ENCODE measurements at regions not wholly inside any gene's neighbourhood (a gene's known extent, or its start where the extent isn't known, plus 50 kb on each side); places are given as distances from the start of the nearest gene placed in this dataset.
"Not testable (repeated sequence)": the region's sequence is repeated elsewhere in the genome, so short reads cannot be mapped to it uniquely, and the experiment has no call there.

- H3K9me3 Mint-ChIP-seq, result peaks cover 3% of the 10 kb centered on the region
- no peaks in the 10 kb centered on the region for H3K4me1 Mint-ChIP-seq
- no peak for ATAC-seq
- no peak overlapping the region for H3K4me3 Mint-ChIP-seq
- H3K27ac Mint-ChIP-seq, result no peak overlapping the region
- no peak for DNase-seq (ENCODE audit: low spot score in 2 of 2)
- H3K36me3 Mint-ChIP-seq, result no peaks in the 10 kb centered on the region
Measured at GRCh38 chr3:191624299-191624698, 163.3 kb downstream of the PYDC2 start.

GRCh38 chr3:191627064-191627463, 166.1 kb downstream of the PYDC2 start:
- H3K36me3 Mint-ChIP-seq, result no peaks in the 10 kb centered on the region
- H3K27ac Mint-ChIP-seq, result no peak overlapping the region
- ATAC-seq (no peak), DNase-seq (ENCODE audit: low spot score in 2 of 2) (no peak)
- no peak overlapping the region for H3K4me3 Mint-ChIP-seq
- H3K9me3 Mint-ChIP-seq, result peaks cover 3% of the 10 kb centered on the region
- H3K4me1 Mint-ChIP-seq, result no peaks in the 10 kb centered on the region

- H3K4me1 Mint-ChIP-seq, result no peaks in the 10 kb centered on the region
- peaks cover 3% of the 10 kb centered on the region for H3K9me3 Mint-ChIP-seq
- H3K4me3 Mint-ChIP-seq, result no peak overlapping the region
- ATAC-seq, result no peak
- no peak overlapping the region for H3K27ac Mint-ChIP-seq
- DNase-seq (ENCODE audit: low spot score in 2 of 2), result no peak
- H3K36me3 Mint-ChIP-seq, result no peaks in the 10 kb centered on the region
Measured at GRCh38 chr3:191628571-191628970, 167.6 kb downstream of the PYDC2 start.

GRCh38 chr3:191631496-191631895, 170.5 kb downstream of the PYDC2 start:
- ATAC-seq, result no peak
- H3K36me3 Mint-ChIP-seq, result no peaks in the 10 kb centered on the region

GRCh38 chr3:191634902-191635301, 173.9 kb downstream of the PYDC2 start:
- DNase-seq (ENCODE audit: low spot score in 2 of 2) (no peak), ATAC-seq (no peak)
- no peak overlapping the region for H3K4me3 Mint-ChIP-seq
- peaks cover 7% of the 10 kb centered on the region for H3K9me3 Mint-ChIP-seq
- no peaks in the 10 kb centered on the region for H3K4me1 Mint-ChIP-seq
- H3K36me3 Mint-ChIP-seq, result no peaks in the 10 kb centered on the region
- H3K27ac Mint-ChIP-seq, result no peak overlapping the region

More at GRCh38 chr3:191631496-191631895, 170.5 kb downstream of the PYDC2 start:
- Mint-ChIP-seq H3K4me3 (no peak overlapping the region), H3K27ac (no peak overlapping the region), H3K9me3 (peaks cover 3% of the 10 kb centered on the region), H3K4me1 (no peaks in the 10 kb centered on the region)
- DNase-seq (ENCODE audit: low spot score in 2 of 2), result no peak

GRCh38 chr3:191637611-191638010, 176.6 kb downstream of the PYDC2 start:
- no peak overlapping the region for H3K27ac Mint-ChIP-seq
- no peaks in the 10 kb centered on the region for H3K36me3 Mint-ChIP-seq
- ATAC-seq (no peak), DNase-seq (ENCODE audit: low spot score in 2 of 2) (no peak)
- no peaks in the 10 kb centered on the region for H3K4me1 Mint-ChIP-seq
- H3K9me3 Mint-ChIP-seq, result peaks cover 4% of the 10 kb centered on the region
- H3K4me3 Mint-ChIP-seq, result no peak overlapping the region

- peaks cover 29% of the 10 kb centered on the region for H3K9me3 Mint-ChIP-seq
- DNase-seq (ENCODE audit: low spot score in 2 of 2), result no peak
- no peak overlapping the region for H3K4me3 Mint-ChIP-seq
- H3K27ac Mint-ChIP-seq, result no peak overlapping the region
- no peak for ATAC-seq
- H3K4me1 Mint-ChIP-seq, result no peaks in the 10 kb centered on the region
- H3K36me3 Mint-ChIP-seq, result no peaks in the 10 kb centered on the region
Measured at GRCh38 chr3:191641789-191642188, 180.8 kb downstream of the PYDC2 start.

GRCh38 chr3:191644291-191644690, 183.3 kb downstream of the PYDC2 start:
- ATAC-seq, result no peak
- Mint-ChIP-seq H3K36me3 (no peaks in the 10 kb centered on the region), H3K4me1 (no peaks in the 10 kb centered on the region), H3K9me3 (peaks cover 29% of the 10 kb centered on the region), H3K27ac (no peak overlapping the region), H3K4me3 (no peak overlapping the region)
- no peak for DNase-seq (ENCODE audit: low spot score in 2 of 2)

- no peak overlapping the region for H3K27ac Mint-ChIP-seq
- ATAC-seq (no peak), DNase-seq (ENCODE audit: low spot score in 2 of 2) (no peak)
- H3K9me3 Mint-ChIP-seq, result peaks cover 32% of the 10 kb centered on the region
- no peaks in the 10 kb centered on the region for H3K4me1 Mint-ChIP-seq
- H3K4me3 Mint-ChIP-seq, result no peak overlapping the region
- no peaks in the 10 kb centered on the region for H3K36me3 Mint-ChIP-seq
Measured at GRCh38 chr3:191646242-191646641, 185.3 kb downstream of the PYDC2 start.

GRCh38 chr3:191648787-191649186, 187.8 kb downstream of the PYDC2 start:
- ATAC-seq, result no peak
- H3K36me3 Mint-ChIP-seq, result no peaks in the 10 kb centered on the region
- peaks cover 32% of the 10 kb centered on the region for H3K9me3 Mint-ChIP-seq
- no peak overlapping the region for H3K27ac Mint-ChIP-seq
- no peaks in the 10 kb centered on the region for H3K4me1 Mint-ChIP-seq
- DNase-seq (ENCODE audit: low spot score in 2 of 2), result no peak
- no peak overlapping the region for H3K4me3 Mint-ChIP-seq

GRCh38 chr3:191649626-191650025, 188.7 kb downstream of the PYDC2 start:
- H3K4me3 Mint-ChIP-seq, result no peak overlapping the region
- H3K36me3 Mint-ChIP-seq, result no peaks in the 10 kb centered on the region
- no peak for DNase-seq (ENCODE audit: low spot score in 2 of 2)
- no peaks in the 10 kb centered on the region for H3K4me1 Mint-ChIP-seq
- no peak overlapping the region for H3K27ac Mint-ChIP-seq
- peaks cover 24% of the 10 kb centered on the region for H3K9me3 Mint-ChIP-seq
- no peak for ATAC-seq

GRCh38 chr3:191658781-191659419, 197.9 kb downstream of the PYDC2 start:
- not testable (repeated sequence) for DNase-seq (ENCODE audit: low spot score in 2 of 2); H3K4me1 Mint-ChIP-seq; H3K9me3 Mint-ChIP-seq; ATAC-seq; H3K36me3 Mint-ChIP-seq; H3K4me3 Mint-ChIP-seq; H3K27ac Mint-ChIP-seq

GRCh38 chr3:191662150-191662549, 201.2 kb downstream of the PYDC2 start:
- ATAC-seq; DNase-seq (ENCODE audit: low spot score in 2 of 2); H3K36me3 Mint-ChIP-seq: not testable (repeated sequence)

GRCh38 chr3:191680989-191681597, 220.1 kb downstream of the PYDC2 start:
- Mint-ChIP-seq H3K27ac (no peak overlapping the region), H3K36me3 (no peaks in the 10 kb centered on the region), H3K4me3 (no peak overlapping the region), H3K4me1 (no peaks in the 10 kb centered on the region), H3K9me3 (peaks cover 7% of the 10 kb centered on the region)
- ATAC-seq (no peak), DNase-seq (ENCODE audit: low spot score in 2 of 2) (no peak)

More at GRCh38 chr3:191662150-191662549, 201.2 kb downstream of the PYDC2 start:
- H3K27ac Mint-ChIP-seq, H3K4me1 Mint-ChIP-seq, H3K4me3 Mint-ChIP-seq: not testable (repeated sequence)
- peaks cover 12% of the 10 kb centered on the region for H3K9me3 Mint-ChIP-seq

GRCh38 chr3:191682961-191683360, 222.0 kb downstream of the PYDC2 start:
- no peaks in the 10 kb centered on the region for H3K36me3 Mint-ChIP-seq
- no peak for DNase-seq (ENCODE audit: low spot score in 2 of 2)

GRCh38 chr3:191686626-191687025, 225.7 kb downstream of the PYDC2 start:
- H3K27ac Mint-ChIP-seq, result no peak overlapping the region
- H3K9me3 Mint-ChIP-seq, result peaks cover 2% of the 10 kb centered on the region
- DNase-seq (ENCODE audit: low spot score in 2 of 2) (no peak), ATAC-seq (no peak)
- H3K4me3 Mint-ChIP-seq, result no peak overlapping the region
- H3K36me3 Mint-ChIP-seq, result no peaks in the 10 kb centered on the region
- H3K4me1 Mint-ChIP-seq, result no peaks in the 10 kb centered on the region

More at GRCh38 chr3:191682961-191683360, 222.0 kb downstream of the PYDC2 start:
- Mint-ChIP-seq H3K4me3 (no peak overlapping the region), H3K27ac (no peak overlapping the region), H3K9me3 (peaks cover 7% of the 10 kb centered on the region), H3K4me1 (no peaks in the 10 kb centered on the region)
- no peak for ATAC-seq
